GM23248 (cell line): ENCODE measurements at regions not wholly inside any gene's neighbourhood (a gene's known extent, or its start where the extent isn't known, plus 50 kb on each side); places are given as distances from the start of the nearest gene placed in this dataset.

Source experiments
- DNase-seq: peaks from one replicate; pipeline ENCODE4 v3.0.0-alpha.2; 2015
- H2AFZ ChIP-seq: fragments of 200-600 bp; sonication (generic); 2 replicates; pipeline ENCODE4 v1.6.1; 2016; ENCODE audit warnings: antibody characterized with exemption
- H3F3A ChIP-seq: fragments of 200-600 bp; sonication (generic); 2 replicates; pipeline ENCODE4 v1.6.1; 2016; ENCODE audit warnings: mild to moderate bottlenecking, antibody characterized with exemption, mixed run types; ENCODE audit not compliant: insufficient read depth
- H3K27ac ChIP-seq: fragments of 200-600 bp; sonication (generic); 2 replicates; pipeline ENCODE4 v1.5.1; 2016; ENCODE audit warnings: mild to moderate bottlenecking
- H3K27me3 ChIP-seq: fragments of 200-600 bp; sonication (generic); replicated peaks from 2 replicates; pipeline ENCODE4 v1.6.1; 2016; ENCODE audit warnings: mild to moderate bottlenecking; ENCODE audit not compliant: insufficient read depth
- H3K36me3 ChIP-seq: fragments of 200-600 bp; sonication (generic); 2 replicates; pipeline ENCODE4 v1.6.1; 2016; ENCODE audit warnings: low read depth, mild to moderate bottlenecking
- H3K4me1 ChIP-seq: fragments of 200-600 bp; sonication (generic); 2 replicates; pipeline ENCODE4 v1.6.1; 2016; ENCODE audit warnings: mild to moderate bottlenecking; ENCODE audit not compliant: insufficient read depth
- H3K4me2 ChIP-seq: fragments of 200-600 bp; sonication (generic); one replicate; pipeline ENCODE4 v1.6.1; 2016; ENCODE audit warnings: mild to moderate bottlenecking; ENCODE audit not compliant: unreplicated experiment
- H3K4me3 ChIP-seq: fragments of 200-600 bp; sonication (generic); 2 replicates; pipeline ENCODE4 v1.5.1; 2016; ENCODE audit warnings: mild to moderate bottlenecking
- H3K79me2 ChIP-seq: fragments of 200-600 bp; sonication (generic); 2 replicates; pipeline ENCODE4 v1.6.1; 2016; ENCODE audit warnings: mild to moderate bottlenecking; ENCODE audit not compliant: insufficient read depth
- H3K9ac ChIP-seq: fragments of 200-600 bp; sonication (generic); 2 replicates; pipeline ENCODE4 v1.6.1; 2016; ENCODE audit warnings: mild to moderate bottlenecking
- H3K9me2 ChIP-seq: fragments of 200-600 bp; sonication (generic); 2 replicates; pipeline ENCODE4 v1.6.1; 2016; ENCODE audit warnings: mixed run types, mild to moderate bottlenecking, moderate library complexity; ENCODE audit not compliant: insufficient read depth
- H3K9me3 ChIP-seq: fragments of 200-600 bp; sonication (generic); one replicate; pipeline ENCODE4 v1.6.1; 2017; ENCODE audit warnings: low read depth
- H4K20me1 ChIP-seq: fragments of 200-600 bp; sonication (generic); 2 replicates; pipeline ENCODE4 v1.6.0; 2016; ENCODE audit not compliant: insufficient read depth
- EZH2 ChIP-seq: fragments of 200-600 bp; sonication (generic); IDR thresholded peaks from 2 replicates; pipeline ENCODE4 v1.6.1; 2018; ENCODE audit warnings: antibody characterized with exemption, mild to moderate bottlenecking; ENCODE audit not compliant: insufficient read depth, poor library complexity, severe bottlenecking
- EZH2phosphoT487 ChIP-seq: fragments of 200-600 bp; sonication (generic); IDR thresholded peaks from 2 replicates; pipeline ENCODE4 v1.6.1; 2018; ENCODE audit warnings: antibody characterized with exemption, moderate library complexity, mild to moderate bottlenecking, low read depth; ENCODE audit not compliant: insufficient read depth
- WGBS, 2 experiments: methylation state at CpG; one replicate each; pipeline ENCODE4 v1.1.6; 2015 to 2017; ENCODE audit warnings: low lambda C conversion rate in 2 of 2, low coverage in 1 of 2; ENCODE audit errors: missing lambda C conversion rate in 2 of 2; 5-methylcytosine and 5-hydroxymethylcytosine counted together
- in situ Hi-C: fragments of 300-500 bp; cut with MboI; formaldehyde crosslinking; loops from 2 replicates; pipeline ENCODE4 v1.15.0; 2020

- in situ Hi-C loops, result no loop called here
- H3K27me3 ChIP-seq, result no peaks in the 10 kb centered on the region
- H3K27ac ChIP-seq, result no peak overlapping the region
- TF ChIP-seq EZH2phosphoT487 (no peak), EZH2 (no peak)
- H3K36me3 ChIP-seq, result no peaks in the 10 kb centered on the region
- no peak for DNase-seq
- H3K4me3 ChIP-seq, result 0 out of 2 replicates have a peak overlapping the region, but pooled peaks have one; percentile 27
- 0 out of 2 replicates have a peak, but pooled peaks cover 7% of the 10 kb centered on the region for H3K4me1 ChIP-seq
- H3F3A ChIP-seq, result no peaks in the 10 kb centered on the region
- 36 to 42% methylated on average over 8 of the region's 8 CpGs for WGBS, 2 experiments
- no peaks in the 10 kb centered on the region for H4K20me1 ChIP-seq
- H3K9ac ChIP-seq, result no peak overlapping the region
- no peaks in the 10 kb centered on the region for H3K9me3 ChIP-seq
- peak overlapping the region; percentile 40 for H3K4me2 ChIP-seq
- H3K9me2 ChIP-seq, result no peaks in the 10 kb centered on the region
- H3K79me2 ChIP-seq, result no peaks in the 10 kb centered on the region
- H2AFZ ChIP-seq, result peak overlapping the region; percentile 66
Measured at GRCh38 chr16:65201511-65201910, 79.6 kb upstream of the CDH11 start.

- in situ Hi-C loops, result no loop called here
- H3K79me2 ChIP-seq, result no peaks in the 10 kb centered on the region
- H3K9me2 ChIP-seq, result no peaks in the 10 kb centered on the region
- no peak overlapping the region for H3K27ac ChIP-seq
- TF ChIP-seq EZH2phosphoT487, result no peak
- TF ChIP-seq EZH2, result no peak
- H3F3A ChIP-seq, result no peaks in the 10 kb centered on the region
- no peak overlapping the region for H3K4me2 ChIP-seq
- H3K9me3 ChIP-seq, result no peaks in the 10 kb centered on the region
- H3K9ac ChIP-seq, result no peak overlapping the region
- H3K27me3 ChIP-seq, result no peaks in the 10 kb centered on the region
- 77 to 91% methylated on average over 5 of the region's 5 CpGs for WGBS, 2 experiments
- H3K4me3 ChIP-seq, result no peak overlapping the region
- DNase-seq, result peak; percentile 33
- no peaks in the 10 kb centered on the region for H4K20me1 ChIP-seq
- H3K4me1 ChIP-seq, result 0 out of 2 replicates have a peak, but pooled peaks cover 12% of the 10 kb centered on the region
- no peak overlapping the region for H2AFZ ChIP-seq
- H3K36me3 ChIP-seq, result no peaks in the 10 kb centered on the region
Measured at GRCh38 chr16:65200857-65201256, 79.0 kb upstream of the CDH11 start.

- in situ Hi-C loops, result no loop called here
Measured at GRCh38 chr16:65200156-65200773, 78.4 kb upstream of the CDH11 start.

GRCh38 chr16:65196420-65197075 lies 74.7 kb upstream of the CDH11 start:
- no peaks in the 10 kb centered on the region for H3K36me3 ChIP-seq
- no peaks in the 10 kb centered on the region for H3F3A ChIP-seq
- H3K4me3 ChIP-seq, result no peak overlapping the region
- no peaks in the 10 kb centered on the region for H3K9me3 ChIP-seq
- TF ChIP-seq EZH2phosphoT487 (no peak), EZH2 (no peak)
- H3K79me2 ChIP-seq, result no peaks in the 10 kb centered on the region
- no peak overlapping the region for H3K4me2 ChIP-seq
- no peak overlapping the region for H3K27ac ChIP-seq
- H3K9ac ChIP-seq, result no peak overlapping the region
- 0 out of 2 replicates have a peak, but pooled peaks cover 5% of the 10 kb centered on the region for H3K4me1 ChIP-seq
- in situ Hi-C loops, result no loop called here
- H2AFZ ChIP-seq, result no peak overlapping the region
- WGBS, 2 experiments, result 90 to 91% methylated on average over 6 of the region's 6 CpGs
- DNase-seq, result no peak
- H4K20me1 ChIP-seq, result no peaks in the 10 kb centered on the region
- no peaks in the 10 kb centered on the region for H3K9me2 ChIP-seq
- no peaks in the 10 kb centered on the region for H3K27me3 ChIP-seq

More at GRCh38 chr16:65200156-65200773, 78.4 kb upstream of the CDH11 start:
- H3K9me3 ChIP-seq, result no peaks in the 10 kb centered on the region
- no peaks in the 10 kb centered on the region for H4K20me1 ChIP-seq
- H3K36me3 ChIP-seq, result no peaks in the 10 kb centered on the region
- H3K27me3 ChIP-seq, result no peaks in the 10 kb centered on the region
- no peak overlapping the region for H2AFZ ChIP-seq
- H3K27ac ChIP-seq, result no peak overlapping the region
- no peak for TF ChIP-seq EZH2
- TF ChIP-seq EZH2phosphoT487, result no peak
- H3K9ac ChIP-seq, result no peak overlapping the region
- no peak for DNase-seq
- no peaks in the 10 kb centered on the region for H3K79me2 ChIP-seq
- H3K4me3 ChIP-seq, result no peak overlapping the region
- no peak overlapping the region for H3K4me2 ChIP-seq
- H3K9me2 ChIP-seq, result no peaks in the 10 kb centered on the region
- WGBS, 2 experiments, result 81% methylated on average over 5 of the region's 5 CpGs
- H3F3A ChIP-seq, result no peaks in the 10 kb centered on the region
- H3K4me1 ChIP-seq, result 0 out of 2 replicates have a peak, but pooled peaks cover 12% of the 10 kb centered on the region
